Prostate gland (tissue), 2 donors: ENCODE measurements at regions not wholly inside any gene's neighbourhood (a gene's known extent, or its start where the extent isn't known, plus 50 kb on each side); places are given as distances from the start of the nearest gene placed in this dataset.

ENCODE experiments used
- POLR2A ChIP-seq: fragments of 450-650 bp; IDR thresholded peaks from one replicate; pipeline ENCODE4 v1.6.1; 2016; ENCODE audit warnings: antibody characterized with exemption, mild to moderate bottlenecking
- POLR2AphosphoS5 ChIP-seq: sonication (generic); formaldehyde crosslinking; IDR thresholded peaks from one replicate; pipeline ENCODE4 v1.6.1; 2017; ENCODE audit warnings: antibody characterized with exemption
- TF ChIP-seq, protein P1 (sequence below), 4 experiments: fragments of 200-600 bp in 2 of 4; fragments of 450-650 bp in 2 of 4; sonication (generic) in 2 of 4; IDR thresholded peaks; 1 replicate in 3 of 4; 2 replicates in 1 of 4; pipeline ENCODE4 v1.5.1; 2016 to 2019; ENCODE audit warnings: antibody characterized with exemption in 4 of 4, mild to moderate bottlenecking in 2 of 4, moderate library complexity in 2 of 4

DNA sequence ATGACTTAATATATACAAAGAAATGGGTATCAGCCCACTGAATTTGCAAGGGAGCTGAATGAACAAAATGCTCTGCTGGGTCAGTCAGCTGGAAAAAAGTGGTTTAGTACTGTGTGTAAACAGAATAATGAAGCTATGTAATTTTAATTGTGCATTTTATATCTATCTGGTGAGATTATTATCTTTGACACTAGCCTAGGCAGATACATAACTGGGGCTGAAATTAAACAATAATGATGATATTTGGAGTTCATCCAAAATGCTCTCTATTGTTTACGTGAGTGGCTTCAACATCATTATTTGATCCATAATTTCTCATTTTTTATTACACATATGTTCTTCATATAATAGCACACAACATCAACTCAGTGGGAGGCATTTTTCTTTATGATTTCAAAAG, 208.5 kb upstream of the SNX7 start:
- TF ChIP-seq, protein P1, sequence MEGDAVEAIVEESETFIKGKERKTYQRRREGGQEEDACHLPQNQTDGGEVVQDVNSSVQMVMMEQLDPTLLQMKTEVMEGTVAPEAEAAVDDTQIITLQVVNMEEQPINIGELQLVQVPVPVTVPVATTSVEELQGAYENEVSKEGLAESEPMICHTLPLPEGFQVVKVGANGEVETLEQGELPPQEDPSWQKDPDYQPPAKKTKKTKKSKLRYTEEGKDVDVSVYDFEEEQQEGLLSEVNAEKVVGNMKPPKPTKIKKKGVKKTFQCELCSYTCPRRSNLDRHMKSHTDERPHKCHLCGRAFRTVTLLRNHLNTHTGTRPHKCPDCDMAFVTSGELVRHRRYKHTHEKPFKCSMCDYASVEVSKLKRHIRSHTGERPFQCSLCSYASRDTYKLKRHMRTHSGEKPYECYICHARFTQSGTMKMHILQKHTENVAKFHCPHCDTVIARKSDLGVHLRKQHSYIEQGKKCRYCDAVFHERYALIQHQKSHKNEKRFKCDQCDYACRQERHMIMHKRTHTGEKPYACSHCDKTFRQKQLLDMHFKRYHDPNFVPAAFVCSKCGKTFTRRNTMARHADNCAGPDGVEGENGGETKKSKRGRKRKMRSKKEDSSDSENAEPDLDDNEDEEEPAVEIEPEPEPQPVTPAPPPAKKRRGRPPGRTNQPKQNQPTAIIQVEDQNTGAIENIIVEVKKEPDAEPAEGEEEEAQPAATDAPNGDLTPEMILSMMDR (IDR thresholded peaks at IDR 0.05): no peak
- no peak for TF ChIP-seq POLR2A
- no peak for TF ChIP-seq POLR2AphosphoS5
